ENCODE measurements at regions not wholly inside any gene's neighbourhood (a gene's known extent, or its start where the extent isn't known, plus 50 kb on each side); places are given as distances from the start of the nearest gene placed in this dataset.

GRCh38 chr3:61438253-61439121 lies 122.9 kb upstream of the PTPRG start:
- WGBS = 25% methylated on average over 3 of the region's 3 CpGs
- no peak for DNase-seq (ENCODE audit: low spot score)

More at GRCh38 chr3:61438253-61439121, 122.9 kb upstream of the PTPRG start:
- TF ChIP-seq RAD21 (IDR thresholded peaks at IDR 0.05) = peak; percentile 27 to 35
- TF ChIP-seq MAX (IDR thresholded peaks at IDR 0.05) = peak; percentile 25
- no peak for TF ChIP-seq TAF1 (conservative IDR thresholded peaks at IDR 0.05)
- TF ChIP-seq JUND (IDR thresholded peaks at IDR 0.05) = peak in 1 of 2 donors; percentile 34
- peak; percentile 47 for TF ChIP-seq YY1 (IDR thresholded peaks at IDR 0.05)
- peak; percentile 25 for TF ChIP-seq REST (IDR thresholded peaks at IDR 0.05)
- no peak for TF ChIP-seq HNF4G (IDR thresholded peaks at IDR 0.05)
- no peak for TF ChIP-seq FOXA1 (IDR thresholded peaks at IDR 0.05)
- peak; percentile 81 for TF ChIP-seq SP1 (IDR thresholded peaks at IDR 0.05)
- peak; percentile 63 to 74 for TF ChIP-seq HNF4A (conservative IDR thresholded peaks at IDR 0.05)
- peak; percentile 22 for TF ChIP-seq FOXA2 (IDR thresholded peaks at IDR 0.05)
- TF ChIP-seq NR2F2 (IDR thresholded peaks at IDR 0.05) = peak; percentile 40
- peak in 1 of 2 donors; percentile 25 for TF ChIP-seq EGR1 (IDR thresholded peaks at IDR 0.05; ENCODE audit: low read depth in 2 of 2)
- no peak for TF ChIP-seq CTCF (IDR thresholded peaks at IDR 0.05; ENCODE audit: low read depth, low read length, missing input control)
- peak; percentile 56 to 73 for TF ChIP-seq RXRA (IDR thresholded peaks at IDR 0.05)
- TF ChIP-seq ATF3 (IDR thresholded peaks at IDR 0.05) = no peak
- Histone ChIP-seq H3K4me1 (ENCODE audit: control insufficient read depth in 4 of 4, insufficient read depth in 4 of 4, low read length in 3 of 4) (peaks cover 0 to 13% (median 7%) of the 10 kb centered on the region in 4 donors), H3K9ac (ENCODE audit: low read depth in 1 of 2, low read length in 2 of 2) (no peak overlapping the region), H3K27me3 (ENCODE audit: control insufficient read depth in 4 of 4, insufficient read depth in 4 of 4, low read length in 3 of 4) (no peaks in the 10 kb centered on the region), H3K27ac (ENCODE audit: low read depth in 1 of 2, low read length in 2 of 2) (no peak overlapping the region), H3K36me3 (ENCODE audit: control insufficient read depth in 4 of 4, insufficient read depth in 3 of 4, low read depth in 1 of 4, low read length in 3 of 4) (no peaks in the 10 kb centered on the region), H3K9me3 (ENCODE audit: control insufficient read depth in 4 of 4, low read length in 3 of 4) (no peaks in the 10 kb centered on the region), H3K4me3 (ENCODE audit: low read depth in 1 of 3, low read length in 3 of 3) (no peak overlapping the region)

Data from liver (tissue), 8 donors.